Fibroblast of mammary gland (primary cell): ENCODE measurements at regions not wholly inside any gene's neighbourhood (a gene's known extent, or its start where the extent isn't known, plus 50 kb on each side); places are given as distances from the start of the nearest gene placed in this dataset.

Experiments
- DNase-seq: peaks from one replicate; pipeline ENCODE4 v3.0.0-alpha.2; 2010; ENCODE audit warnings: low read depth
- H3K4me3 ChIP-seq: 2 replicates; pipeline ENCODE4 v1.5.1; 2011; ENCODE audit warnings: low read depth, mild to moderate bottlenecking, low read length, moderate library complexity; ENCODE audit not compliant: control insufficient read depth
- TF ChIP-seq, protein P1 (sequence below): conservative IDR thresholded peaks from 2 replicates; pipeline ENCODE4 v1.5.1; 2011; ENCODE audit warnings: low read depth, low read length, inconsistent platforms; ENCODE audit not compliant: control insufficient read depth, insufficient read depth

GRCh38 chr11:69431136-69431535 is 50.3 kb upstream of the LINC01488 start:
- no peak overlapping the region for H3K4me3 ChIP-seq
- no peak for DNase-seq
- TF ChIP-seq, protein P1, sequence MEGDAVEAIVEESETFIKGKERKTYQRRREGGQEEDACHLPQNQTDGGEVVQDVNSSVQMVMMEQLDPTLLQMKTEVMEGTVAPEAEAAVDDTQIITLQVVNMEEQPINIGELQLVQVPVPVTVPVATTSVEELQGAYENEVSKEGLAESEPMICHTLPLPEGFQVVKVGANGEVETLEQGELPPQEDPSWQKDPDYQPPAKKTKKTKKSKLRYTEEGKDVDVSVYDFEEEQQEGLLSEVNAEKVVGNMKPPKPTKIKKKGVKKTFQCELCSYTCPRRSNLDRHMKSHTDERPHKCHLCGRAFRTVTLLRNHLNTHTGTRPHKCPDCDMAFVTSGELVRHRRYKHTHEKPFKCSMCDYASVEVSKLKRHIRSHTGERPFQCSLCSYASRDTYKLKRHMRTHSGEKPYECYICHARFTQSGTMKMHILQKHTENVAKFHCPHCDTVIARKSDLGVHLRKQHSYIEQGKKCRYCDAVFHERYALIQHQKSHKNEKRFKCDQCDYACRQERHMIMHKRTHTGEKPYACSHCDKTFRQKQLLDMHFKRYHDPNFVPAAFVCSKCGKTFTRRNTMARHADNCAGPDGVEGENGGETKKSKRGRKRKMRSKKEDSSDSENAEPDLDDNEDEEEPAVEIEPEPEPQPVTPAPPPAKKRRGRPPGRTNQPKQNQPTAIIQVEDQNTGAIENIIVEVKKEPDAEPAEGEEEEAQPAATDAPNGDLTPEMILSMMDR, result no peak
